Liver (tissue), 3 donors: ENCODE measurements at regions not wholly inside any gene's neighbourhood (a gene's known extent, or its start where the extent isn't known, plus 50 kb on each side); places are given as distances from the start of the nearest gene placed in this dataset.

Source experiments
- FOXA1 ChIP-seq: IDR thresholded peaks from 2 replicates; pipeline ENCODE4 v1.6.1; 2016; ENCODE audit warnings: antibody characterized with exemption
- GABPA ChIP-seq, 2 donors: IDR thresholded peaks in 1 of 2; conservative IDR thresholded peaks in 1 of 2; 2 replicates each; pipeline ENCODE4 v1.6.1; 2016; ENCODE audit warnings: antibody characterized with exemption in 2 of 2, mild to moderate bottlenecking in 1 of 2, moderate library complexity in 1 of 2
- HNF4G ChIP-seq: IDR thresholded peaks from 2 replicates; pipeline ENCODE4 v1.6.1; 2016; ENCODE audit warnings: antibody characterized with exemption
- MAX ChIP-seq: IDR thresholded peaks from 2 replicates; pipeline ENCODE4 v1.6.1; 2016; ENCODE audit warnings: antibody characterized with exemption
- RAD21 ChIP-seq, 2 donors: IDR thresholded peaks; 2 replicates each; pipeline ENCODE4 v1.6.1; 2016; ENCODE audit warnings: antibody characterized with exemption in 2 of 2, mild to moderate bottlenecking in 2 of 2
- RXRA ChIP-seq, 2 donors: IDR thresholded peaks; 2 replicates each; pipeline ENCODE4 v1.6.1; 2017 to 2018; ENCODE audit warnings: antibody characterized with exemption in 2 of 2, mild to moderate bottlenecking in 1 of 2
- SP1 ChIP-seq: IDR thresholded peaks from 2 replicates; pipeline ENCODE4 v1.6.1; 2018; ENCODE audit warnings: antibody characterized with exemption, mild to moderate bottlenecking
- YY1 ChIP-seq: IDR thresholded peaks from 2 replicates; pipeline ENCODE4 v1.6.1; 2016; ENCODE audit warnings: antibody characterized with exemption, mild to moderate bottlenecking
- TF ChIP-seq, protein P1 (sequence below): IDR thresholded peaks from 2 replicates; pipeline ENCODE4 v1.6.1; 2016; ENCODE audit warnings: antibody characterized with exemption
- TF ChIP-seq, protein P2 (sequence below): fragments of 150-350 bp; IDR thresholded peaks from 2 replicates; pipeline ENCODE4 v1.5.1; 2017; ENCODE audit warnings: improper control_type of control experiment, low read depth, low read length; ENCODE audit not compliant: missing input control
- TF ChIP-seq, protein P3 (sequence below): IDR thresholded peaks from 2 replicates; pipeline ENCODE4 v1.6.1; 2016; ENCODE audit warnings: antibody characterized with exemption
- donor health status: healthy.
- donor health status: healthy.

GRCh38 chr10:42885491-42886270 lies 103.1 kb downstream of the BMS1 start:
- TF ChIP-seq, protein P1, sequence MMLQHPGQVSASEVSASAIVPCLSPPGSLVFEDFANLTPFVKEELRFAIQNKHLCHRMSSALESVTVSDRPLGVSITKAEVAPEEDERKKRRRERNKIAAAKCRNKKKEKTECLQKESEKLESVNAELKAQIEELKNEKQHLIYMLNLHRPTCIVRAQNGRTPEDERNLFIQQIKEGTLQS: no peak
- TF ChIP-seq SP1 (no peak), RXRA (IDR thresholded peaks at IDR 0.05) (no peak), GABPA (IDR thresholded peaks at IDR 0.05 in 1 of 2, conservative IDR thresholded peaks at IDR 0.05 in 1 of 2) (no peak), FOXA1 (no peak), YY1 (no peak), MAX (no peak), RAD21 (IDR thresholded peaks at IDR 0.05) (no peak), HNF4G (no peak)
- TF ChIP-seq, protein P2, sequence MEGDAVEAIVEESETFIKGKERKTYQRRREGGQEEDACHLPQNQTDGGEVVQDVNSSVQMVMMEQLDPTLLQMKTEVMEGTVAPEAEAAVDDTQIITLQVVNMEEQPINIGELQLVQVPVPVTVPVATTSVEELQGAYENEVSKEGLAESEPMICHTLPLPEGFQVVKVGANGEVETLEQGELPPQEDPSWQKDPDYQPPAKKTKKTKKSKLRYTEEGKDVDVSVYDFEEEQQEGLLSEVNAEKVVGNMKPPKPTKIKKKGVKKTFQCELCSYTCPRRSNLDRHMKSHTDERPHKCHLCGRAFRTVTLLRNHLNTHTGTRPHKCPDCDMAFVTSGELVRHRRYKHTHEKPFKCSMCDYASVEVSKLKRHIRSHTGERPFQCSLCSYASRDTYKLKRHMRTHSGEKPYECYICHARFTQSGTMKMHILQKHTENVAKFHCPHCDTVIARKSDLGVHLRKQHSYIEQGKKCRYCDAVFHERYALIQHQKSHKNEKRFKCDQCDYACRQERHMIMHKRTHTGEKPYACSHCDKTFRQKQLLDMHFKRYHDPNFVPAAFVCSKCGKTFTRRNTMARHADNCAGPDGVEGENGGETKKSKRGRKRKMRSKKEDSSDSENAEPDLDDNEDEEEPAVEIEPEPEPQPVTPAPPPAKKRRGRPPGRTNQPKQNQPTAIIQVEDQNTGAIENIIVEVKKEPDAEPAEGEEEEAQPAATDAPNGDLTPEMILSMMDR: no peak
- TF ChIP-seq, protein P3, sequence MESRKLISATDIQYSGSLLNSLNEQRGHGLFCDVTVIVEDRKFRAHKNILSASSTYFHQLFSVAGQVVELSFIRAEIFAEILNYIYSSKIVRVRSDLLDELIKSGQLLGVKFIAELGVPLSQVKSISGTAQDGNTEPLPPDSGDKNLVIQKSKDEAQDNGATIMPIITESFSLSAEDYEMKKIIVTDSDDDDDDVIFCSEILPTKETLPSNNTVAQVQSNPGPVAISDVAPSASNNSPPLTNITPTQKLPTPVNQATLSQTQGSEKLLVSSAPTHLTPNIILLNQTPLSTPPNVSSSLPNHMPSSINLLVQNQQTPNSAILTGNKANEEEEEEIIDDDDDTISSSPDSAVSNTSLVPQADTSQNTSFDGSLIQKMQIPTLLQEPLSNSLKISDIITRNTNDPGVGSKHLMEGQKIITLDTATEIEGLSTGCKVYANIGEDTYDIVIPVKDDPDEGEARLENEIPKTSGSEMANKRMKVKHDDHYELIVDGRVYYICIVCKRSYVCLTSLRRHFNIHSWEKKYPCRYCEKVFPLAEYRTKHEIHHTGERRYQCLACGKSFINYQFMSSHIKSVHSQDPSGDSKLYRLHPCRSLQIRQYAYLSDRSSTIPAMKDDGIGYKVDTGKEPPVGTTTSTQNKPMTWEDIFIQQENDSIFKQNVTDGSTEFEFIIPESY: no peak
